Sigmoid colon (tissue), 3 donors: ENCODE measurements at regions not wholly inside any gene's neighbourhood (a gene's known extent, or its start where the extent isn't known, plus 50 kb on each side); places are given as distances from the start of the nearest gene placed in this dataset.

Experiments
- CTCF ChIP-seq, 4 experiments: fragments of 450-650 bp in 3 of 4; fragments of 200-600 bp in 1 of 4; IDR thresholded peaks; one replicate each; pipeline ENCODE4 v1.5.1; 2016 to 2019; ENCODE audit warnings: antibody characterized with exemption in 4 of 4, mild to moderate bottlenecking in 3 of 4, moderate library complexity in 2 of 4
- POLR2A ChIP-seq, 2 donors: fragments of 450-650 bp; IDR thresholded peaks; one replicate each; pipeline ENCODE4 v1.6.1; 2016; ENCODE audit warnings: antibody characterized with exemption in 2 of 2, mild to moderate bottlenecking in 2 of 2, moderate library complexity in 2 of 2

DNA sequence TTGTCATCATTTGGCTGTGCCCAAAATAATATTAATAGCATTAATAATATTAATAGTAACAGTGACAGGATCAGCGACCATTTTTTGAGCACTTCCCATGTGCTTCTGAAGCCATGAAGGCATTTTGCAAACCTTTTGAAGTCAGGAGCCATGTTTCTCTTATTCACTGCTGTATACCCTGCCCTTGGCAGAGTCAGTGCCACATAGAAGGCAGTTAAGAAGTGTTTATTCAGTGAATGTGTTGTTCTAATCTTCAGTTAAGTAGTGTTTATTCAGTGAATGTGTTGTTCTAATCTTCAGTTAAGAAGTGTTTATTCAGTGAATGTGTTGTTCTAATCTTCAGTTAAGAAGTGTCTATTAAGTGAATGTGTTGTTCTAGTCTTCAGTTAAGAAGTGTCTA is 319.7 kb upstream of the NAV3 start:
- TF ChIP-seq POLR2A (IDR thresholded peaks at IDR 0.05) (no peak), CTCF (IDR thresholded peaks at IDR 0.05) (no peak)
